GM18907 (cell line): ENCODE measurements at regions not wholly inside any gene's neighbourhood (a gene's known extent, or its start where the extent isn't known, plus 50 kb on each side); places are given as distances from the start of the nearest gene placed in this dataset.

Experiments
- ATAC-seq: cut with Tn5 transposase; IDR thresholded peaks from one replicate; pipeline ENCODE4 v1.9.1; 2021; ENCODE audit warnings: mild to moderate bottlenecking, moderate library complexity; ENCODE audit not compliant: unreplicated experiment

GRCh38 chr14:55927028-55927427 is 191.2 kb upstream of the PELI2 start:
- ATAC-seq = no peak

- no peak for ATAC-seq
Measured at GRCh38 chr14:55928276-55928675, 189.9 kb upstream of the PELI2 start.

- no peak for ATAC-seq
Measured at GRCh38 chr14:55929136-55929535, 189.1 kb upstream of the PELI2 start.

GRCh38 chr14:55930016-55930784 is 188.0 kb upstream of the PELI2 start:
- no peak for ATAC-seq

- ATAC-seq = no peak
Measured at GRCh38 chr14:55936691-55937090, 181.5 kb upstream of the PELI2 start.

- ATAC-seq = no peak
Measured at GRCh38 chr14:55938249-55938791, 179.9 kb upstream of the PELI2 start.

GRCh38 chr14:55942076-55942654 is 176.0 kb upstream of the PELI2 start:
- no peak for ATAC-seq

GRCh38 chr14:55942826-55943225 is 175.4 kb upstream of the PELI2 start:
- ATAC-seq = no peak

GRCh38 chr14:55944757-55945156 is 173.5 kb upstream of the PELI2 start:
- ATAC-seq = no peak

GRCh38 chr14:55946231-55946630 is 172.0 kb upstream of the PELI2 start:
- no peak for ATAC-seq

- no peak for ATAC-seq
Measured at GRCh38 chr14:55948399-55948798, 169.8 kb upstream of the PELI2 start.

- no peak for ATAC-seq
Measured at GRCh38 chr14:55949708-55950107, 168.5 kb upstream of the PELI2 start.

- ATAC-seq = no peak
Measured at GRCh38 chr14:55950135-55950534, 168.1 kb upstream of the PELI2 start.

- ATAC-seq = no peak
Measured at GRCh38 chr14:55951341-55952206, 166.6 kb upstream of the PELI2 start.

- ATAC-seq = no peak
Measured at GRCh38 chr14:55954108-55954507, 164.1 kb upstream of the PELI2 start.

- no peak for ATAC-seq
Measured at GRCh38 chr14:55955175-55955574, 163.0 kb upstream of the PELI2 start.

GRCh38 chr14:55957950-55958349 is 160.3 kb upstream of the PELI2 start:
- no peak for ATAC-seq

- no peak for ATAC-seq
Measured at GRCh38 chr14:55963295-55963694, 154.9 kb upstream of the PELI2 start.

GRCh38 chr14:55964091-55964490 is 154.1 kb upstream of the PELI2 start:
- no peak for ATAC-seq

- no peak for ATAC-seq
Measured at GRCh38 chr14:55964821-55965220, 153.4 kb upstream of the PELI2 start.

- no peak for ATAC-seq
Measured at GRCh38 chr14:55965851-55966250, 152.4 kb upstream of the PELI2 start.
